RWPE2 (cell line): ENCODE measurements at regions not wholly inside any gene's neighbourhood (a gene's known extent, or its start where the extent isn't known, plus 50 kb on each side); places are given as distances from the start of the nearest gene placed in this dataset.

Experiments
- ATAC-seq: fragments of 200-7000 bp; cut with Tn5 transposase; 3 replicates; pipeline ENCODE4 v1.9.1; 2021; ENCODE audit warnings: low read depth
- DNase-seq: peaks from one replicate; pipeline ENCODE4 v3.0.0-alpha.2; 2020; ENCODE audit warnings: low spot score
- H3K27ac ChIP-seq: fragments of 450-650 bp; 2 replicates; pipeline ENCODE4 v1.5.1; 2017; ENCODE audit warnings: mild to moderate bottlenecking; ENCODE audit not compliant: poor library complexity, severe bottlenecking
- H3K27me3 ChIP-seq: fragments of 250-450 bp; sonication (Bioruptor Pico); 2 replicates; pipeline ENCODE4 v1.5.1; 2021; ENCODE audit warnings: mild to moderate bottlenecking, moderate library complexity; ENCODE audit not compliant: insufficient read depth, poor library complexity, severe bottlenecking
- H3K36me3 ChIP-seq: fragments of 250-450 bp; sonication (Bioruptor Pico); 2 replicates; pipeline ENCODE4 v1.5.1; 2020; ENCODE audit warnings: low read depth, mild to moderate bottlenecking, moderate library complexity
- H3K4me1 ChIP-seq: fragments of 250-450 bp; sonication (Bioruptor Pico); 2 replicates; pipeline ENCODE4 v1.5.1; 2021; ENCODE audit warnings: mild to moderate bottlenecking, moderate library complexity; ENCODE audit not compliant: insufficient read depth, poor library complexity, severe bottlenecking
- H3K4me3 ChIP-seq: fragments of 250-450 bp; sonication (Bioruptor Pico); 2 replicates; pipeline ENCODE4 v1.5.1; 2021; ENCODE audit warnings: mild to moderate bottlenecking, moderate library complexity; ENCODE audit not compliant: severe bottlenecking
- H3K9me3 ChIP-seq: fragments of 250-450 bp; sonication (Bioruptor Pico); 2 replicates; pipeline ENCODE4 v1.5.1; 2021; ENCODE audit warnings: mild to moderate bottlenecking, moderate library complexity; ENCODE audit not compliant: severe bottlenecking
- CTCF ChIP-seq: fragments of 450-650 bp; IDR thresholded peaks from one replicate; pipeline ENCODE4 v1.5.1; 2017; ENCODE audit warnings: mild to moderate bottlenecking, moderate library complexity; ENCODE audit not compliant: poor library complexity, severe bottlenecking

GRCh38 chr11:50186146-50186545, 153.5 kb downstream of the OR4C45 start:
- no peaks in the 10 kb centered on the region for H3K36me3 ChIP-seq
- no peak overlapping the region for H3K27ac ChIP-seq
- ATAC-seq: no peak
- no peak for DNase-seq
- no peaks in the 10 kb centered on the region for H3K27me3 ChIP-seq
- no peaks in the 10 kb centered on the region for H3K4me1 ChIP-seq
- TF ChIP-seq CTCF: no peak
- H3K4me3 ChIP-seq: no peak overlapping the region
- no peaks in the 10 kb centered on the region for H3K9me3 ChIP-seq

- Histone ChIP-seq H3K4me3 (no peak overlapping the region), H3K27me3 (no peaks in the 10 kb centered on the region), H3K9me3 (no peaks in the 10 kb centered on the region), H3K36me3 (no peaks in the 10 kb centered on the region), H3K27ac (no peak overlapping the region), H3K4me1 (no peaks in the 10 kb centered on the region)
- TF ChIP-seq CTCF: no peak
- DNase-seq (no peak), ATAC-seq (no peak)
Observed at GRCh38 chr11:50187220-50187619, 154.5 kb downstream of the OR4C45 start.

GRCh38 chr11:50188040-50188439, 155.4 kb downstream of the OR4C45 start:
- ATAC-seq (no peak), DNase-seq (no peak)
- no peaks in the 10 kb centered on the region for H3K4me1 ChIP-seq
- no peaks in the 10 kb centered on the region for H3K27me3 ChIP-seq
- no peak for TF ChIP-seq CTCF
- H3K4me3 ChIP-seq: no peak overlapping the region
- no peaks in the 10 kb centered on the region for H3K9me3 ChIP-seq
- H3K36me3 ChIP-seq: no peaks in the 10 kb centered on the region
- H3K27ac ChIP-seq: no peak overlapping the region

- DNase-seq (no peak), ATAC-seq (no peak)
- Histone ChIP-seq H3K9me3 (no peaks in the 10 kb centered on the region), H3K4me3 (no peak overlapping the region), H3K27me3 (no peaks in the 10 kb centered on the region), H3K27ac (no peak overlapping the region), H3K36me3 (no peaks in the 10 kb centered on the region), H3K4me1 (no peaks in the 10 kb centered on the region)
- TF ChIP-seq CTCF: no peak
Observed at GRCh38 chr11:50192743-50193142, 160.1 kb downstream of the OR4C45 start.

- TF ChIP-seq CTCF: no peak
- no peak overlapping the region for H3K4me3 ChIP-seq
- H3K36me3 ChIP-seq: no peaks in the 10 kb centered on the region
- no peak overlapping the region for H3K27ac ChIP-seq
- DNase-seq (no peak), ATAC-seq (no peak)
- H3K27me3 ChIP-seq: no peaks in the 10 kb centered on the region
- no peaks in the 10 kb centered on the region for H3K4me1 ChIP-seq
- no peaks in the 10 kb centered on the region for H3K9me3 ChIP-seq
Observed at GRCh38 chr11:50214376-50214775, 181.7 kb downstream of the OR4C45 start.
